Ammon's horn (tissue), 1 donor: ENCODE measurements at regions not wholly inside any gene's neighbourhood (a gene's known extent, or its start where the extent isn't known, plus 50 kb on each side); places are given as distances from the start of the nearest gene placed in this dataset.

Experiments used
- DNase-seq: peaks from one replicate; pipeline ENCODE4 v3.0.0-alpha.2; 2016; ENCODE audit warnings: low spot score

DNA sequence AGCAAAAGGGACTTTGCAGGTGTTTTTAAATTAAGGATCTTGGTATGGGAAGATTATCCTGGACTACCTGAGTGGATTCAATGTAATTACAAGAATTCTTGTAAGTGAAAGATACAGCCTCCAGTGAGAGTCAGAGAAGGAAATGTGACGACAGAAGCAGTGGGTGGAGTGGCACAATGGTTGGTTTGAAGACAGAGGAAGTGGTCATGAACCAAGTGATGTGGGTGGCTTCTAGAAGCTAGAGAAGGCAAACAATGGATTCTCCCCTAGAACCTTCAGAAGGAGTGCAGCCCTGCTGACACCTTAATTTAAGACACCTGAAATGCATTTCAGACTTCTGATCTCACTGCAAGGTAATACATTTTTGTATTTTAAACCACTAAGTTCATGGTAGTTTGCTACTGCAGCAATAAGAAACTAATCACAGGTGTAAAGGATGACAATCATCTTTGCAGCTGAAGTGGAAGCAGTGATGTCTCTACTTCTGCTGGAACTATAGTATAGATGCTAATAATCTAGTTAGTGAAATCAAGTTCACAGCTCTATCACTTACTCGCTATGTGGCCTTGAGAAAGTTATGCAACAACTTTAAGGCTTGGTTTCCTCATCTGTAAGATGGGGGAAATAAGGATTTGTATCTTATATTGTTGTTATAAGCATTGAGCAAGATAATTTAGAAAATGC is 403.4 kb upstream of the SUCLG2 start:
- DNase-seq: no peak

DNA sequence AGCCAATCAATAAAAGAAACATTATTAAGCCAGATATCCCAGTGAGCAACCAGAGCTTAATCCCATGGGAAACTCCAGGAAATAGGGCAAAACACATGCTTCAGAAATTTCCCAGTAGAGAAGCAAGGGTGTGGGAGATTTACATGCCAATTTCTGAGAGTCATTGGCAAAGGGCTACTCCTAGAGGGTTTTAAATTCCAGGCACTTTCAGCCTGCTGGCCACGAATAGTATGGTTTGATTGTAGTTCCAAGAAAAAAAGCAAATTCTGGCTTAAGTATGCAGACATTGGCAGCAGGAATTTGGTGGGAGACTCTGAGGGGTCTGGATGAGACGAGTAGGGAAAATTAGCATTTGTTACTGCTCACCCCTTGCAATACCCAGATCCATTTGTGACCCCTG is 402.1 kb upstream of the SUCLG2 start:
- DNase-seq: no peak

DNA sequence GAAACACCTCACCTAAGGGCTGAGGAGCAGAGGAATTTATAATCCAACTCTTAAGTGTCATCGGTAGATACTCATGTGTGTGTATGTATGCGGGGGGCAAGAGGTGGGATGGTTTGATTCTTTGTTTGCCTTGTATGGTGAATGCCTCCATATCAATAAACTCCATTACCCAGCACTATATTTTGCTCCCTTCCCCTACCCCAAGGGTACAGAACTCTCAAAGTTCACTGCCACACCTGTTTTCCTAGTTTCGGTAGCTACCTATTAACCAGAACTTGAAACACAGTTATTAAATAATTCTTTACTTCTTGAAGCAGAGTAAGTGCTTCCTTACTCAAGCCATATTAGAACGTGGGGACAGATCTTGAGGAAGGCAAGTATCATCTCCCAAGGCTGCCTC is 400.8 kb upstream of the SUCLG2 start:
- no peak for DNase-seq

DNA sequence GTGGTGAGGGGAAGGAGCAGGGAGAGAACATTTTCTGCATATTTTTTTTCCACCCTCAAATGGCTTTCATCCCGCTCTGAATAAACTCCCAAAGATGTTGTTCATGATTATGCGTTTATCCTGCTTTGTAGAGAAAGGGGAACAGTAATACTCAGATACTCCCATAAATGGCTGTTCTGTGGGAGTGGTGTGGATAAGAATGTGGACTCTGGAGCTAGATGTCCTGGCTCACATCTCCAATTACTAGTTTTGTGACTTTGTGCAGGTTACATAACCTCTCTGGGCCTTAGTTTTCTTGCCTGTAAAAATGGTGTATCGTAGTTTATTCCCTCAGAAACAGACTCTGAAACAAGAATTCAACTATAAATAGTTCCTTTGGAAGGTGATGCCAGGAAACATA is 395.4 kb upstream of the SUCLG2 start:
- no peak for DNase-seq

GRCh38 chr3:68045976-68046375 is 391.6 kb upstream of the SUCLG2 start:
- DNase-seq: no peak

GRCh38 chr3:68033867-68034266 is 379.5 kb upstream of the SUCLG2 start:
- no peak for DNase-seq

- no peak for DNase-seq
These were observed 377.8 kb upstream of the SUCLG2 start for GRCh38 chr3:68032209-68032608.

DNA sequence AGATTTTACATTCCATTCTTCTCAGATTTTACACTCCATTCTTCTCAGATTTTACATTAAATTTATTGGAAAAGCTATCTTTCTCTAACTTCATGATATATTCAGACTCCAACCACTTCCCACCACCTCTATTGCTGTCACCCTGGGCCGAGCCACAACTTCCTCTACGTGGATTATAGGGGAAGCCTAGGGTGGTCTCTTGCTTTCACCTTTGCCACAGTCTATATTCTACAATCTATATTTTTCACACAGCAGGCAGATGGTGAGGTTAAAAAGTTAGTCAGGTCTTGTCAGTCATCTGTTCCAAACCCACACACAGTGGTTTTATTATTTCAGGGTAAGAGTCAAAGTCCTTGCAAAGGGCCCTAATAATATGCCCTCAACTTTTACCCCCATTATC is 370.8 kb upstream of the SUCLG2 start:
- DNase-seq: no peak

DNA sequence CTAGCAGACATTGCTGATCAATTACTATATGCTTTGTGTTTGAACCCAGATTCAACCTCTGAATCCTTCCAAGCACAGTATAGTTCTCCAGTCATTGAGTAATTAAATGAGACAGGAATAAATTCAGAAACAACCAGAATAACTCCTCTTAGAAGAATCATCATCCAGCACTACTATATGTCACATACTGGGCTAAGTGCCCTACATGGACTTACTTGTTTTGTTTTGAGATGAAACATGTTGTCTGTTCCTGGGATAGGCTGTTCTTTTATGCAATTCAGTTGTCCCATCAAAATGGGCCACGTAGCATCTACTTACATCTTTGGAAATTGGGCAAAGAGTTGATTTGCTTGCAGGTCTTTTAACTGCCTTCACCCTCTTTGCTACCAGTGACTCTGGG is 365.5 kb upstream of the SUCLG2 start:
- no peak for DNase-seq

GRCh38 chr3:68018275-68018674 is 363.9 kb upstream of the SUCLG2 start:
- no peak for DNase-seq

GRCh38 chr3:68017069-68017468 is 362.7 kb upstream of the SUCLG2 start:
- no peak for DNase-seq

DNA sequence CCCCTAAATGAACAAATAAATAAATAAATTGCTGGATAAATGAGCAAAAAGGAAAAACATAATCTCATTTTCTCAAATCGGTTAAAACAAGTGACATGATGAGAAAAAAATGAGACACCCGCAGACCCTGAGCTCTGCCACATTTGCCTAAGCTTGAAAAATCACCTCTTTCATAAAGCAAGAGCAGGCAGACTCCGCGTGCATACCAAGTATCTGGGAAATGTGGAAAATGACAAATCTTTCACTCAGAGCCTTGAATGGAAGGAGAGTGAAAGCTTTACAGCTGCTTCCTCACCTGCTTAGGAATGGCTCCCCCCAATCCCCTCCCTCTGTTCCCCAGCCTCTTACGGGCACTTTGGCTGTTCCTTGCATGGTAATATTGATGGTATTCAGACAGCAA is 355.5 kb upstream of the SUCLG2 start:
- DNase-seq: peak; percentile 12

GRCh38 chr3:68007621-68008226 is 353.3 kb upstream of the SUCLG2 start:
- peak; percentile 39 for DNase-seq

DNA sequence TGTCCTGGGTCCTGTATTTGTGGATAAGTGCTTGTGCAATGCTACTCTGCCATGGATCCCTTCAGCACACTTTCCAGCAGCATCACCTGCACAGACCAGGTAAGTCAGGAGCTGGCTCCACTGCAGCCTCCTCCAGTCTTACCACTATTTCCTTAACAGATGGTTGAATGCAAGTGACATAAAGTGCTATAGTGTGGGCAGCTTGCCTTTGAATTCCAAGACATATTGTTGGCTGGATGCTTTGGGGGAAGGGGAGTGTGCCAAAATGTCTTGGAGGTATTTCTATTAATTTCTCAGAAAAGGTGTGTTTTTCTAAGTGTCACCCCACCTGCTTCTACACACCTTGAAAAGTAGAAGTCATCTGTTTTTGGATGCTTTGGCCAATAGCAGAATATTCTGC is 352.2 kb upstream of the SUCLG2 start:
- no peak for DNase-seq

DNA sequence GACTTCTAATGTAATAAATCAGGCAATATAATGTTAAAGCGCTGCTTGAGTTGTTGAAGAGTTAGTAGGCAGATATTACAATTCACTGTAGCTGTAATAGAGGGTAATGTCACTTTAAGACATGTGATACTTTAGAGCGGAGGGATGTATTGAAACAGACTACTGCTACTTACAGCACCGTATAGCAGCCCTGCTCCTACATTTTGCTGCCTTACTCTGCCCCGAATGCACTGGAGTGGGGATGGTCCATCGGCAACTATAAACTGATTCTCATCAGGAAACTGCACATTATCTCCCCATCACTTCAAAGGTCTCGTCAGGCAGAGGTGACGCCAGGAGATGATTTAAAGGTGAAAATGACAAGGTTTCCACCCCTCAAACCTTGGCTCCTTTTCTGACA is 349.7 kb upstream of the SUCLG2 start:
- DNase-seq: peak; percentile 14

DNA sequence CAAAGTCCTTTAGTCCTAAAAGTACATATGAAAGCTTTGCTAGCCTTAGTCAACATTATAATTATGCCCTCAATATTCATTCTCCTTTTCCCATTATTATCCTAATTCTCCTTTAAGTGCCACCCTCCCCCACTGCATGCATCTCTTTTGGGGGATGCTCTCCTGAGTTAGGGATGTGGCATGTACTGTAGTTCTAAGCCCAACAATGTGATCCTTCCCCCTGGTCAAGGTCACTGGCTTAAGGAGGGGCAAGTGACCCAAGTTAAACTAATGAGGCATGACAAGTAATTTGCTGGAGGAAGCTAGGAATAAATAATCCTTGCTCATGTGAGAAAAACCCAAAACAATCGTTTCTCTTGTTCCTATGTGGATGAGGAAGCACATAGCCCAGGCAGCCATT is 343.9 kb upstream of the SUCLG2 start:
- no peak for DNase-seq

DNA sequence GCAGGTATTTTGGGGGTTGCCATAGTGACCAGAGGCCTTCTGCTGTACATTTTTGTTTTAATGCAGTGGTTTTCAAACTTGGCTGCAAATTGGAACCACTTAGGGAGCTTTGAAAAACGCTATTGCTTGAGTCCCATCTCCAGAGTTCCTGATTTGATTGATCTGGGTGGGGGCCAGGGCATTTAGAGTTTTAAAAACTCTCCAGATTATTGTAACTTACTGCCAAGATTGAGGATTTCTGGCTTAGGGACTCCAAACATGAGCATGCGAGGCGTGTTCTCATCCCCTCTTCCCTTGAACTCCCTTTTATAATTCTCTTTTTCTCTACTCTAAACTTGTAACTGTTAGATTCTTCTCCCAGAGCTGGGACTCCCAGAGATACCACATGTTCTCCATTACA is 340.8 kb upstream of the SUCLG2 start:
- DNase-seq: no peak

DNA sequence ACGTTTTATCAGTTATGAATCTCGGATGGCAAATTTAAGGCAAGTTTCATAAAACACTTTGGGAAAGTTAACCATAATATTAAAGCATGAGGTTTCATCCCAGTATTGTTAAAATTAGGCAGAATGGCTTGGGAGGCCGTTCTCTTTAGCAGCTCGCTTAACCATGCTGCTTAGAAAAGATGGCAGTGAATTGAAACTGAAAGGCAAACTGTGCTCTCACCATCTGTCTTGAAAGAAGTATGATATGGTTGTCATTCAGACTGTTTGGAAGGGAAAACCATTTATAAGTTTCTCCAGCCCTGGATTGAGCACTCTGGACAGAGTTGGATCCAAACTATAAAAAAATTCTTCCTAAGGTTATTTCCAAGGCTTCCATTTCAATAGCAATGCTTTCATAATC is 332.3 kb upstream of the SUCLG2 start:
- no peak for DNase-seq

DNA sequence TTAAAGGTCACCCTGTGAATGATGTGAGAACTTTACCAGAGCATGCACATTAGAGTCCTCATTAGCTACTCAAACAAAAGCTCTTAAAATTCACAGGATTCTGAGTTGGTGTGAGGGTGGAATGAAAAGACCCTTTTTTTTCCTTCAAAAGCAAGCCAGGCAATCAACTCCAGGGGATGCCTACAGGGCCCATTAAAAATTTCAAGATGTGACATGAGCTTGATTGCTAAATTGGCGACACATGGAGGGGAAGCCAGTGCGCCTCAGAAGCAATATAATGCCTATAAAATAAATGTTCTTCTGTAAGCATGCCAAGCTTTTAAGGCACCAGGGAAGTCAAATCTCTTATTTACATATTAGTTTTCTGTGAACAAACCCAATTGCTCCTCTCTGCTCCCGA is 328.8 kb upstream of the SUCLG2 start:
- no peak for DNase-seq

DNA sequence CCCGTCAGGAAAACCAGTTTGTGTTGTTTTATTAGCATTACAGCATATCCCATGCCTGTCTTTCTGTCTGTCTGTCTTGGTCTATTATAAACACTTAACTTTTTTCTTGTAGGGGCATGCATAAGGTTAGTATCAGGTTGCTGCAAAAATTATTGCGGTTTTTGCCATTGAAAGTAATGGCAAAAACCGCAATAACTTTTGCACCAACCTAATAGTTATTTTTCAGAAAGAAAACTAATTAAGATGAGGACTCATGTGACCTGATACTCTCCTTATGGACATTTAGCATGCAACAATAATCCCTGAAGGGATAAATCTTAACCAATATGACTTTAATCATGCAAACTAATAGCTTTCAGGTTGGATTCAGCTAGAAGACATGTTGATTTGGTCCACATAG is 326.7 kb upstream of the SUCLG2 start:
- DNase-seq: no peak

GRCh38 chr3:67979342-67979741 is 324.9 kb upstream of the SUCLG2 start:
- no peak for DNase-seq

GRCh38 chr3:67977762-67978161 is 323.4 kb upstream of the SUCLG2 start:
- DNase-seq: no peak

- no peak for DNase-seq
These were observed 322.3 kb upstream of the SUCLG2 start for GRCh38 chr3:67976663-67977062.

- DNase-seq: no peak
These were observed 310.2 kb upstream of the SUCLG2 start for GRCh38 chr3:67964596-67964995.
